DND-41 (cell line): ENCODE measurements at regions not wholly inside any gene's neighbourhood (a gene's known extent, or its start where the extent isn't known, plus 50 kb on each side); places are given as distances from the start of the nearest gene placed in this dataset.

Source experiments
- ATAC-seq: fragments of 200-7000 bp; cut with Tn5 transposase; 3 replicates; pipeline ENCODE4 v1.9.1; 2021; ENCODE audit warnings: low read depth; ENCODE audit not compliant: insufficient read depth
- DNase-seq: peaks from one replicate; pipeline ENCODE4 v3.0.0-alpha.2; 2020
- H2AFZ ChIP-seq: 2 replicates; pipeline ENCODE4 v1.6.0; 2012; ENCODE audit warnings: low read depth, low read length
- H3K27ac ChIP-seq: 2 replicates; pipeline ENCODE4 v1.5.1; 2012; ENCODE audit warnings: low read length, inconsistent platforms
- H3K27me3 ChIP-seq: fragments of 200-600 bp; sonication (generic); 2 replicates; pipeline ENCODE4 v1.6.0; 2012; ENCODE audit warnings: low read length, mild to moderate bottlenecking, inconsistent platforms; ENCODE audit not compliant: insufficient read depth, poor library complexity
- H3K36me3 ChIP-seq: 2 replicates; pipeline ENCODE4 v1.5.1; 2012; ENCODE audit warnings: low read length, inconsistent platforms; ENCODE audit not compliant: insufficient read depth
- H3K4me1 ChIP-seq: 2 replicates; pipeline ENCODE4 v1.5.1; 2012; ENCODE audit warnings: mild to moderate bottlenecking, low read length; ENCODE audit not compliant: insufficient read depth
- H3K4me2 ChIP-seq: 2 replicates; pipeline ENCODE4 v1.6.0; 2012; ENCODE audit warnings: mild to moderate bottlenecking, moderate library complexity, low read length, inconsistent platforms; ENCODE audit not compliant: insufficient read depth
- H3K4me3 ChIP-seq, 2 experiments: fragments of 200-600 bp in 1 of 2; shearing (Covaris generic) in 1 of 2; 2 replicates each; pipeline ENCODE4 v1.5.1; 2012 to 2016; ENCODE audit warnings: inconsistent platforms in 2 of 2, low read length in 2 of 2, mild to moderate bottlenecking in 2 of 2, low read depth in 1 of 2, moderate library complexity in 1 of 2
- H3K79me2 ChIP-seq: 2 replicates; pipeline ENCODE4 v1.6.0; 2012; ENCODE audit warnings: low read length, inconsistent platforms; ENCODE audit not compliant: insufficient read depth
- H3K9ac ChIP-seq: 2 replicates; pipeline ENCODE4 v1.6.0; 2012; ENCODE audit warnings: low read depth, mild to moderate bottlenecking, inconsistent platforms, low read length, moderate library complexity
- H3K9me3 ChIP-seq: 2 replicates; pipeline ENCODE4 v1.5.1; 2012; ENCODE audit warnings: low read length, moderate library complexity, mild to moderate bottlenecking, inconsistent platforms; ENCODE audit not compliant: insufficient read depth, severe bottlenecking
- H4K20me1 ChIP-seq: 2 replicates; pipeline ENCODE4 v1.6.0; 2012; ENCODE audit warnings: low read length; ENCODE audit not compliant: insufficient read depth
- EZH2 ChIP-seq: IDR thresholded peaks from 3 replicates; pipeline ENCODE4 v1.6.1; 2012; ENCODE audit warnings: borderline replicate concordance, low read depth, mild to moderate bottlenecking, moderate library complexity, low read length, inconsistent platforms; ENCODE audit not compliant: severe bottlenecking
- TF ChIP-seq, protein P1 (sequence below): IDR thresholded peaks from 2 replicates; pipeline ENCODE4 v1.5.1; 2012; ENCODE audit warnings: borderline replicate concordance, low read length, moderate library complexity, mild to moderate bottlenecking; ENCODE audit not compliant: poor library complexity, severe bottlenecking; ENCODE audit errors: extremely low read depth

DNA sequence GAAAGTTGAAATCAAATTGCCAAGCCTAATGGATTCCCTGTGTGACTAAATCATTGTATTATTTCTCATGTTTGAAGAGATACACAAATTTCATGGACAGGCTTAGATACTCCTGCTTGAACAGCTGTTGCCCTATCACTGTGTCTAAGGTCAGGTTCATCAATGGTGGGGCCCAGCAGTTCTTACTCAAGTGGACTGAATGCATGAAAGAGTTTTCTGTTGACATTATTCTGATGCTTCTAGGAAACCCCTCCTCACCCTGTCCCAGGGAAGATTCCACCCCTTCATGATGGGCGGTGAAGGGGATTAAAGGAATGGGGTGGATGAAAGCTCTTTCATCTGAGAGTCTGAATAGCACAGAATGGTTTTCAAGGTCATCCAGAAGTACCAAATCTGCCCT is 148.8 kb downstream of the INO80D start:
- ATAC-seq = no peak
- no peak for DNase-seq

DNA sequence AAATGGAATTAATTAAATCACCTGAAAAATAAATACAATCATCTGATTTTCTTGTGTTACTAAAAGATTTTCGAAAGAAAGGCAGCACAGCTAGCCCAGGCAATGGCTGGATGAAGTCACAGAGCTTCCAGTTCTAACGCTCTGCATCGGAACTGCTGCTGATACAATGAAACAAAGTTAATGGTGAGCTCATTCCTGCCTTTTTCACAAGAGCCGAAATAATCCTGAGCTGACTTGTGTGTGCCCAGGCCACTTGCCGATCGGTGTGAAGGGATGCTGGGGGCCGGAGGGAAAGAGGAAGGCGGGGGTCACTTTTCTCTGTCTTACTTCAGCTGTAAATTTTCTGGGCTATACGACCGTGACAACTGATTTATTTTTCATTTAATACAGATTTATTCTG is 149.5 kb downstream of the INO80D start:
- H2AFZ ChIP-seq = no peak overlapping the region
- no peak overlapping the region for H3K4me2 ChIP-seq
- no peaks in the 10 kb centered on the region for H3K9me3 ChIP-seq

More for the DNA sequence above, 148.8 kb downstream of the INO80D start:
- Histone ChIP-seq H3K4me2 (no peak overlapping the region), H3K36me3 (no peaks in the 10 kb centered on the region), H3K4me3 (no peak overlapping the region), H3K79me2 (no peaks in the 10 kb centered on the region), H3K9ac (no peak overlapping the region), H3K9me3 (no peaks in the 10 kb centered on the region), H4K20me1 (no peaks in the 10 kb centered on the region), H2AFZ (no peak overlapping the region), H3K27me3 (no peaks in the 10 kb centered on the region), H3K27ac (no peak overlapping the region), H3K4me1 (no peaks in the 10 kb centered on the region)
- no peak for TF ChIP-seq EZH2
- TF ChIP-seq, protein P1, sequence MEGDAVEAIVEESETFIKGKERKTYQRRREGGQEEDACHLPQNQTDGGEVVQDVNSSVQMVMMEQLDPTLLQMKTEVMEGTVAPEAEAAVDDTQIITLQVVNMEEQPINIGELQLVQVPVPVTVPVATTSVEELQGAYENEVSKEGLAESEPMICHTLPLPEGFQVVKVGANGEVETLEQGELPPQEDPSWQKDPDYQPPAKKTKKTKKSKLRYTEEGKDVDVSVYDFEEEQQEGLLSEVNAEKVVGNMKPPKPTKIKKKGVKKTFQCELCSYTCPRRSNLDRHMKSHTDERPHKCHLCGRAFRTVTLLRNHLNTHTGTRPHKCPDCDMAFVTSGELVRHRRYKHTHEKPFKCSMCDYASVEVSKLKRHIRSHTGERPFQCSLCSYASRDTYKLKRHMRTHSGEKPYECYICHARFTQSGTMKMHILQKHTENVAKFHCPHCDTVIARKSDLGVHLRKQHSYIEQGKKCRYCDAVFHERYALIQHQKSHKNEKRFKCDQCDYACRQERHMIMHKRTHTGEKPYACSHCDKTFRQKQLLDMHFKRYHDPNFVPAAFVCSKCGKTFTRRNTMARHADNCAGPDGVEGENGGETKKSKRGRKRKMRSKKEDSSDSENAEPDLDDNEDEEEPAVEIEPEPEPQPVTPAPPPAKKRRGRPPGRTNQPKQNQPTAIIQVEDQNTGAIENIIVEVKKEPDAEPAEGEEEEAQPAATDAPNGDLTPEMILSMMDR = no peak

DNA sequence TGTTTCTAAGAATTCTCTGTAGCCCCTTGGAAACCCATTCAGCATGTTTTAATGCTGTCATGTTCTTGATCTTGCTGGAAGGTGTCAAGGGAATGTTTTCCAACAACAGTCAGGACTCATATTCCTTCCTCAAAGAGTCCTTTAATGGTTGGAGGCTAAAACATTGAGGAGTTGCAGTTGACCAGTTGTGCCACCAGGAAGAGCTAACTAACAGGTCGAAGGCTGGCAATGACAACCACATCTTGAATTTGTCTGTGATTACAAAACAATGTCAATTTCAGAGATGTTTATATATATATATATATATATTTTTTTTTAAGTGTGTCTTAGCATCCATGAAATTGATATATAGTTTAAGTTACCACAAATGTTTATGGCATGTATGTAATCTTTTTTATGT is 151.5 kb downstream of the INO80D start:
- H3K4me1 ChIP-seq = no peaks in the 10 kb centered on the region
- no peak overlapping the region for H3K4me2 ChIP-seq
- TF ChIP-seq, protein P1 = no peak
- TF ChIP-seq EZH2 = no peak
- no peaks in the 10 kb centered on the region for H3K27me3 ChIP-seq
- ATAC-seq (no peak), DNase-seq (no peak)
- H3K36me3 ChIP-seq = no peaks in the 10 kb centered on the region
- no peaks in the 10 kb centered on the region for H4K20me1 ChIP-seq
- H3K9ac ChIP-seq = no peak overlapping the region
- H3K79me2 ChIP-seq = no peaks in the 10 kb centered on the region
- no peak overlapping the region for H3K27ac ChIP-seq
- H3K9me3 ChIP-seq = no peaks in the 10 kb centered on the region
- no peak overlapping the region for H2AFZ ChIP-seq
- H3K4me3 ChIP-seq = no peak overlapping the region

More for the DNA sequence above, 149.5 kb downstream of the INO80D start:
- no peaks in the 10 kb centered on the region for H3K4me1 ChIP-seq
- ATAC-seq = no peak
- no peaks in the 10 kb centered on the region for H4K20me1 ChIP-seq
- no peak overlapping the region for H3K9ac ChIP-seq
- TF ChIP-seq, protein P1 = no peak
- TF ChIP-seq EZH2 = no peak
- DNase-seq = no peak
- H3K27me3 ChIP-seq = no peaks in the 10 kb centered on the region
- H3K79me2 ChIP-seq = no peaks in the 10 kb centered on the region
- H3K4me3 ChIP-seq = no peak overlapping the region
- no peaks in the 10 kb centered on the region for H3K36me3 ChIP-seq
- H3K27ac ChIP-seq = no peak overlapping the region

DNA sequence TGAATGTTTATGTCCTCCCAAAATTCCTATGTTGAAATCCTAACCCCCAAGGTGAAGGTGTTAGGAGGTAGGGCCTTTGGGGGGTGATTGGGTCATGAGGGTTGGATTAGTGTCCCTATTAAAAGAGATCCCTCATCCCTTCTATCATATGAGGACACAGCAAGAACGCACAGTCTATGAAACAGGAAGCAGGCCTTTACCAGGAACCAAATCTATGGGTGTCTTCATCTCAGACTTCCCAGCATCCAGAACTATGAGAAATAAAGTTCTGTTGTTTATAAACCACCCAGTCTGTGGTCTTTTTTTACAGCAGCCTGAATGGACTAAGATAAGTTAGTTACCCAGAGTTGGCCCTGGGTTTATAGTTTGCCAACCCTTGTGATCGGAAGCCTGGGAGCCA is 153.1 kb downstream of the INO80D start:
- no peak for DNase-seq
- Histone ChIP-seq H2AFZ (no peak overlapping the region), H3K79me2 (no peaks in the 10 kb centered on the region), H3K27ac (no peak overlapping the region), H3K9ac (no peak overlapping the region), H3K4me3 (no peak overlapping the region), H3K4me2 (no peak overlapping the region), H4K20me1 (no peaks in the 10 kb centered on the region), H3K4me1 (no peaks in the 10 kb centered on the region), H3K9me3 (no peaks in the 10 kb centered on the region), H3K36me3 (no peaks in the 10 kb centered on the region), H3K27me3 (peaks cover 3% of the 10 kb centered on the region)
- no peak for ATAC-seq
- TF ChIP-seq, protein P1 = no peak
- no peak for TF ChIP-seq EZH2
